ENCODE measurements at regions not wholly inside any gene's neighbourhood (a gene's known extent, or its start where the extent isn't known, plus 50 kb on each side); places are given as distances from the start of the nearest gene placed in this dataset.

DNA sequence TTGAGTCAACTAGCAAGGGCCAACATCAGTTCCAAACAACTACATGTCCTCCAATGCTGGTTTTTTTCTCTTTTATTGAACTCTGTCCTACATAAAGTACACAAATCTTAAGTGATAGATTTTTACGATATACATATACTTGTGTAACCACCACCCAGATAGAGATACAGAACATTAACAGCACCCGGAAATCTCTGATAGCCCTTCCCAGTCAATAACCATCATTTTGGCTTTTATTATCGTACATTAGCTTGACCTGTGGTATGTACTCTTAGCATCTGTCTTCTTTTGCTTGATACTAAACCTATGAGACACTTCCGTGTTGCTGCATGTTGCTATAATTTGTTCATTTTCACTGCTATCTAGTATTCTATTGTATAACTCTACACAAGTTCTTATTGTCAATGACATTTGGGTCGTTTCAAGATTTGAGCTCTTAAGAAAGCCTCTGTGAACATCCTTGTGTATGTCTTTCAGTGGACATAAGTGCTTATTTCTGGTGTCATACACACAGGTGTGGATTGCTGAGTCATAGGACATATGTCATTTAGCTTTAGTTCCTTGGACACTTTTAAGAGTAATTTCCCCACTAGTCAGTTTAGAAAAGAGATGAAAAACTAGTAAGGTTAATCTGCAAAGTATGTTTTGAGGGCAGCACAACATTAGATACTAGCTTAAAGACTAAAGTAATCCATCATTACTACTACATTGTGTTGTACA, 111.1 kb downstream of the PRLHR start:
- TF ChIP-seq, protein P1, sequence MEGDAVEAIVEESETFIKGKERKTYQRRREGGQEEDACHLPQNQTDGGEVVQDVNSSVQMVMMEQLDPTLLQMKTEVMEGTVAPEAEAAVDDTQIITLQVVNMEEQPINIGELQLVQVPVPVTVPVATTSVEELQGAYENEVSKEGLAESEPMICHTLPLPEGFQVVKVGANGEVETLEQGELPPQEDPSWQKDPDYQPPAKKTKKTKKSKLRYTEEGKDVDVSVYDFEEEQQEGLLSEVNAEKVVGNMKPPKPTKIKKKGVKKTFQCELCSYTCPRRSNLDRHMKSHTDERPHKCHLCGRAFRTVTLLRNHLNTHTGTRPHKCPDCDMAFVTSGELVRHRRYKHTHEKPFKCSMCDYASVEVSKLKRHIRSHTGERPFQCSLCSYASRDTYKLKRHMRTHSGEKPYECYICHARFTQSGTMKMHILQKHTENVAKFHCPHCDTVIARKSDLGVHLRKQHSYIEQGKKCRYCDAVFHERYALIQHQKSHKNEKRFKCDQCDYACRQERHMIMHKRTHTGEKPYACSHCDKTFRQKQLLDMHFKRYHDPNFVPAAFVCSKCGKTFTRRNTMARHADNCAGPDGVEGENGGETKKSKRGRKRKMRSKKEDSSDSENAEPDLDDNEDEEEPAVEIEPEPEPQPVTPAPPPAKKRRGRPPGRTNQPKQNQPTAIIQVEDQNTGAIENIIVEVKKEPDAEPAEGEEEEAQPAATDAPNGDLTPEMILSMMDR (IDR thresholded peaks at IDR 0.05; ENCODE audit: unreplicated experiment) = no peak
- Mint-ChIP-seq H3K4me1 (ENCODE audit: low read depth) (no peaks in the 10 kb centered on the region), H3K36me3 (ENCODE audit: insufficient read depth) (no peaks in the 10 kb centered on the region), H3K27ac (no peak overlapping the region), H3K4me3 (ENCODE audit: low read depth) (no peak overlapping the region), H3K9me3 (ENCODE audit: low read depth) (peaks cover 12% of the 10 kb centered on the region), H3K27me3 (peaks cover 11% of the 10 kb centered on the region)
- no peak for DNase-seq (ENCODE audit: low spot score, unreplicated experiment)

DNA sequence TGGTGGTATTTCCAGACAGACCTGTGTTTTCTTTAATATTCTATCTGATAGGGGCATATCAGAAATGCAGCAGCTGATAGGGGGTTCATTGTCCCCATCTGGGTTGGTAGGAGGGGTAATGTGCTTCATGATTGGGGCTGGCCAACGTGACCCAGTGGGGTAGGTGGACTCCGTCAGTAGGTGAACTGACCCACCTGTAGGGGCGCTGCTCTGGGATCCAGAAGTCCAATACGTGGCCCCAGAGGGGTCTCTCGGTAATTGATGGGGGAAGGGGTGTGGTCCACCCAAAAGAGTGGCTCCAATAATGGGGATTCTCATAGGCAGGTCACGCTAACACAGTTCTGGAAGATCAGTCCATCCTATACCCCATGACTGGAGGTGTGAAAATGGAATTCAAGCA, 112.0 kb downstream of the PRLHR start:
- TF ChIP-seq, protein P1 (IDR thresholded peaks at IDR 0.05; ENCODE audit: unreplicated experiment) = no peak
- DNase-seq (ENCODE audit: low spot score, unreplicated experiment) = no peak
- H3K27ac Mint-ChIP-seq = no peak overlapping the region
- H3K36me3 Mint-ChIP-seq (ENCODE audit: insufficient read depth) = no peaks in the 10 kb centered on the region
- peaks cover 3% of the 10 kb centered on the region for H3K9me3 Mint-ChIP-seq (ENCODE audit: low read depth)
- no peaks in the 10 kb centered on the region for H3K4me1 Mint-ChIP-seq (ENCODE audit: low read depth)
- H3K27me3 Mint-ChIP-seq = peaks cover 11% of the 10 kb centered on the region
- H3K4me3 Mint-ChIP-seq (ENCODE audit: low read depth) = no peak overlapping the region

DNA sequence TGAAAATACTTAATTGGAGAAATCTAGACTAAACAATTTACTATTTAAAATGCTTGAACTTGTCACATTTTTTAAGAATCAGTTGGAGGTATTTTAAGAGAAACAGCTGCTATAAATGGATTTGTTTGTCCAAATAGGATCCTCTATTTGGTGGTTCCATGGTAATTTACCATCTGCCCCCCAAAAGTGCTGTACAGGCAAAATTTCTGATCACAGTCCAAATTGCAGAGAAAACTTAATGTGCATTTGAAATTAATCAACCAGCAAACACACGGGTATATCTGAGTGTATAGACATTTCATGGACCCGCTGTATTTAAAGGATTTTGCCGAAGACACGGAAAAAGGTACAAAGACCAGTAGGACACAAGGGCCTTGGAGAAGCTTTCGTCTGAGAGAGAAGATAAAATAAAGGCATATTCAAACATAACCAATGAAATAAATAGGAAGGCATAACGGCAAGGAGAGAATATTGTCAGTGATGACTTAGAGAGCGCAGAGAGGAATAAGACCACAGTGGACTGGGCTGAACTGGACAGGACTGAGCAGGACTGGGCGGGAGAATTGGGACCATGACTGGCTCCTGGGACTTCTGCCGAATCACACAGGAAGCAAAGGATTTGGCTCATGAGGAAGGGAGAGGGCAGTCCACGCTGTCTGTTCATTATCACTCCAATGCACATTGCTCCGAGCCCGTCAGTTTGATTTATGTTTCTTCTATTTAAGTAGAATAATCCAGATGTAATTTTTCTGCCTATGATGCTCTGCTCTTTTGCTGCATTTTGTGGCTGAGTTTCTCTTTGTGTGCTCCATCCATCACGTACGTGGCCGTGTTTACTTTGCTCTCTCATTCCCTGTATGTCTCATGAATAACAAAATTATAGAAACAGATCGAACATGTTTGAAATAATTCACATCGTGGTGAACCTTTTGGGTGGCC, 112.8 kb downstream of the PRLHR start:
- no peak overlapping the region for H3K4me3 Mint-ChIP-seq (ENCODE audit: low read depth)
- TF ChIP-seq, protein P1 (IDR thresholded peaks at IDR 0.05; ENCODE audit: unreplicated experiment) = no peak
- peaks cover 15% of the 10 kb centered on the region for H3K27me3 Mint-ChIP-seq
- H3K9me3 Mint-ChIP-seq (ENCODE audit: low read depth) = peaks cover 3% of the 10 kb centered on the region
- H3K36me3 Mint-ChIP-seq (ENCODE audit: insufficient read depth) = no peaks in the 10 kb centered on the region
- no peaks in the 10 kb centered on the region for H3K4me1 Mint-ChIP-seq (ENCODE audit: low read depth)
- no peak overlapping the region for H3K27ac Mint-ChIP-seq
- no peak for DNase-seq (ENCODE audit: low spot score, unreplicated experiment)

DNA sequence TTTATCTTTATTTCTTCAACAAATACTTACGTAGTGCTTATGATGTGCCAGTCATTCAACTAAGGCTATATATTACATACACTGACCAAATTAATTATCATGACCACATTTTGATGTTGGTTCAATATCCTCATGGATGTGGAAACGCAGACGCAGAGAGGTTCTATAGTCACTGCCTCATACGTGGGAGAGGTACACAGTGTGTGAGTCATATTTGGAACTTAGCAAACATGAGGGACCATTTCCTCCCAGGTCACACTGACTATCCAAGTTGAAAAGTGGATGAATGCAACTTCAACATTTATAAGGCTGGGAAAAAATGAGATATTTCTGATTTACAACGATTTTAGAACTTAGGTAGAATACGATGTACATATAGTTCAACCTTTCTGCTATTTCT, 113.6 kb downstream of the PRLHR start:
- TF ChIP-seq, protein P1 (IDR thresholded peaks at IDR 0.05; ENCODE audit: unreplicated experiment) = no peak
- no peak overlapping the region for H3K4me3 Mint-ChIP-seq (ENCODE audit: low read depth)
- H3K27me3 Mint-ChIP-seq = peaks cover 15% of the 10 kb centered on the region
- DNase-seq (ENCODE audit: low spot score, unreplicated experiment) = no peak
- H3K27ac Mint-ChIP-seq = no peak overlapping the region
- H3K36me3 Mint-ChIP-seq (ENCODE audit: insufficient read depth) = no peaks in the 10 kb centered on the region
- peaks cover 3% of the 10 kb centered on the region for H3K9me3 Mint-ChIP-seq (ENCODE audit: low read depth)
- no peaks in the 10 kb centered on the region for H3K4me1 Mint-ChIP-seq (ENCODE audit: low read depth)

DNA sequence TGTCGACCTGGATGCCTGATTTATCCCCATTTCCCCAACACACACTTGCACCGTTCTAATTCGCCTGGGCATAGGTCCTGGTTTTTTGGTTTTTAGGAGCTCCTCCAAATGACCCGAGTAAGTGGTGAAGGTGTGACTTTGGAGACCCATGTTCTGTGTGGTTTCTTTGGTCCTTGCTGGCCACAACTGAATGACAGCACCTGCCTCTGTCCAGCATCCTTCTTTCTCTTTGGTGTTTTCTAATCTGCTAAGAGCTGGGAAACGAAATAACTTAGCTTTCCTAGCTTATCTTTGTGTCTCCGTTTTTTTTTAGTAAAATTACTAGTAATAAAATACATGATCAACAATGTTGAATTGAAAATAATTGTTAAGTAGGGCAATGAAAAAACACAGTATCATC, 120.2 kb downstream of the PRLHR start:
- Mint-ChIP-seq H3K4me1 (ENCODE audit: low read depth) (peaks cover 15% of the 10 kb centered on the region), H3K4me3 (ENCODE audit: low read depth) (no peak overlapping the region), H3K27ac (no peak overlapping the region), H3K9me3 (ENCODE audit: low read depth) (no peaks in the 10 kb centered on the region), H3K27me3 (peaks cover 22% of the 10 kb centered on the region), H3K36me3 (ENCODE audit: insufficient read depth) (no peaks in the 10 kb centered on the region)
- TF ChIP-seq, protein P1 (IDR thresholded peaks at IDR 0.05; ENCODE audit: unreplicated experiment) = no peak
- DNase-seq (ENCODE audit: low spot score, unreplicated experiment) = no peak
